NCI-H1417 (cell line): ENCODE measurements at regions not wholly inside any gene's neighbourhood (a gene's known extent, or its start where the extent isn't known, plus 50 kb on each side); places are given as distances from the start of the nearest gene placed in this dataset.
"Not testable (repeated sequence)": the region's sequence is repeated elsewhere in the genome, so short reads cannot be mapped to it uniquely, and the experiment has no call there.

Experiments
- DNase-seq, 3 experiments: peaks; one replicate each; lab custom pipeline; 2025; lab: John Stamatoyannopoulos, UW

DNA sequence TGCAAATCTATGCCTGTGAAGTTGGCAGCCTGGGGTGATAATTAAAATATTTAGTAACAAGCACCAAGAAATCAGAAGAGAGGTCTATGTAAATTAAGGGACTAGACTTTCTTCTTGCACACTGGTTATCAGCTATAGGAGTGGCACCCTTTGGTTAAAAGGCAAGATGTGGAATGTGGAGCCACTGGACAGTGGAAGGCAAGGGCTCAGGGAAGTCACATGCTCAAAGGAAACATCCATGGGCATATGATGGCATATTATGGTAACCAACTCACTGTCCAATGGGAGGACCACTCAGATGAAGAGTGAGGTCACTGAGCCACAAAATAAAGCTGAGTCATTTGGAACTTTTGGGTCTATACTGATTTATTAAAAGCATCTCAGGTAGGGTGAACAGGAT lies 165.6 kb upstream of the PRICKLE2 start:
- no peak for DNase-seq

DNA sequence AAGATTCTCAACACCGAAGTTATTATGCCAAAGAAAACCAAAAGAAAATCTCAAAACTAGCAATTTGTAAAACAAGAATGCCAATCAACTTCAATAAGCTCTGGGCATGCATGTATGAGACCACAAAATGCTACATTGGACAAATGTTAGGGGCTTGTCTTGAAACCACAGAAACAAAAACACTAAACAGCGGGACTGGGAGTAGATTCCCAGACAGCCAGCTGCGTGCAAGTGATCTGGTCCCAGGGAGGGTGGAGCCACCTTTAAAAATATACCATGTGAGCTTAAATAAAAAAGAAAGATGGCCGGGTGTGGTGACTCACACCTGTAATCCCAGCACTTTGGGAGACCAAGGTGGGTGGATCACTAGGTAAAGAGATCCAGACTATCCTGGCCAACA lies 163.6 kb upstream of the PRICKLE2 start:
- DNase-seq = no peak

DNA sequence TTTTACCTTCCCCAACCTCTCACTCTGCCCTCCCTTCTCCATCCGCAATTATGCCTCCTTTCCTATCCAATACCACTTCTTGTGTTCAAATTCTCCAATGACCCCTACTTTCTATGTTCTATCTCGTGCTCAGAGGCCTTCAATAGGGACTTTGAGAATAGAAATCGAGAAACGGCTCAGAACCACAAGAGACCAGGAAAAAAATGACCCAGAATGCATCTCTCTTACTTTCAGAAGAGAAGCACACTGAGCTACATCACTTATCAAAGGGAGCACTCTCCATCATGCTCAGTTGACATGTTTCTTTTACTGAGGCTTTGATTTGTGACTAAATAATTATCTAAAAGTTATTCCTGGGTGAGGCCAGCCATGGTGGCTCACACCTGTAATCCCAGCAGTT lies 162.4 kb upstream of the PRICKLE2 start:
- no peak for DNase-seq

DNA sequence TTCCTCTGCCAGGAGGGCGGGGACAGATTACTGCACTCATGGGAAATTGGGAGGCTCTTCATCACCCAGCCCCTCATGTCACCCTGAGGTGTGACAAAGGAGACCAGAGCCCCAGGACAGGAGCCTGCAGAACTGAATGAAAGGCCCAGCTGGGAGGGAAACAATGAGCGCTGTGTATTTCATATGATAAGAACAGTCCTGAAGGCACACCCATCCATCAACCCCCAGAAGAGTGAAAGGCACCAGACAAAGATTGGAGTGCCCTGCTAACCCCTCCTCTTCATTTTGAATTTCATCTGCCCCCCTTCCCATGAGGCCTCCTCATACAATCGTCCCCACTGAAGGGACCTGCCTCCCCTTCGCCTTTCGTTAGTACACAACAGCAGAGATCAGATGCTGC lies 160.0 kb upstream of the PRICKLE2 start:
- DNase-seq = no peak

DNA sequence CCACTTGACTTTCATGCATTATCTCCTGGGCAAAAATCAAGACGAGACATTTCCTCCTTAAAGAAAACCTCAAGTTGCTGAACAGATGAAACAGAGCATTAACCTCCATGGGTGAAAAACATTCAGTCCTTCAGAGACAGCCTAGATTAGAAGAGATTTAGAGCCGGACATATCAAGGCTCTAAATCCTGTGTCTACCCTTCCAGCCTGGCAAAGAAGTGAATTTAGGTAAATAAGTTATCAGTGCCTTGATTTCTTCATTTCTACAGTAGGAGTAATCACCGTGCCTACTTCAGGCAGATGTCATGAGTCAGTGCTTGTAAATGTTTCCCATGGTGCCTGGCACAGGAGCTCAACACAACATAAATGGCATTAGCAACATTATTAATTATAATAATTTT lies 159.3 kb upstream of the PRICKLE2 start:
- DNase-seq = no peak

GRCh38 chr3:64382153-64382552 lies 156.9 kb upstream of the PRICKLE2 start:
- DNase-seq = no peak

DNA sequence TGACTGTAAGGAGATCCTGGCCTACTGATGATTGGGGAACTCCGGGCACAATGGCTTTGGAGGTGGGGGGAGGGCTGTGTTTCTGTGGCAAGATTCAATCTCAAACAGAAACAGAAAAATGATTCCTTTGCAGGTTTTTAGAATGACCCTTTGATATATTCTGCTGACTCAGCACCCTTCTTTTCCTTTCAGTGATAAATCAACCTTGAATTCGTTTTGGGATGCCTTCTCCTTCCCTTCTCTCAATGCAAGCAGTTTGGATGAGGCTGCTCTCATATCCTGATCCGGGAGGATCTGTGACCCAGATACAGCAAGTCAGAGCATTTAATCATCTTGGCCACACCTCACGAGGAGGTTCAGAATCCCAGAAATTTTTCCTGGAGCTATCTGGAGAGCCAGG lies 156.1 kb upstream of the PRICKLE2 start:
- no peak for DNase-seq

DNA sequence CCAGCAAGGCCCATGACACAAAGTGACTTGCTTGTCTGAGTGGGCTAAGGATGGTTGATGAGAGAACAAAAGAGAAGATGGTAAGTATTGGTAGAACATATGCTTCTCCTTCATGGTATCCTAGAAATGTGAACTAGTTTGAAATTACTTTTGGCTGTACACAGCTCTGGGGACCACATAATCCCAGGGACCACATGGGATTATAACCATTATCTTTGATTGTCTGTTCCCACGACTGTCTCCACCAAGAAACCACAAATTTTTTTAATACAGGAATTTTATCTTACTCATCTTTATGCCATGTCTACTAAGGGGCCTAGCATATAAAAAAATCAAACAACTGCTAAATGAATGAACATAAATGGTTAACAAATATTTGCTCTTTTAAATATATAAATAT lies 155.3 kb upstream of the PRICKLE2 start:
- DNase-seq = no peak

DNA sequence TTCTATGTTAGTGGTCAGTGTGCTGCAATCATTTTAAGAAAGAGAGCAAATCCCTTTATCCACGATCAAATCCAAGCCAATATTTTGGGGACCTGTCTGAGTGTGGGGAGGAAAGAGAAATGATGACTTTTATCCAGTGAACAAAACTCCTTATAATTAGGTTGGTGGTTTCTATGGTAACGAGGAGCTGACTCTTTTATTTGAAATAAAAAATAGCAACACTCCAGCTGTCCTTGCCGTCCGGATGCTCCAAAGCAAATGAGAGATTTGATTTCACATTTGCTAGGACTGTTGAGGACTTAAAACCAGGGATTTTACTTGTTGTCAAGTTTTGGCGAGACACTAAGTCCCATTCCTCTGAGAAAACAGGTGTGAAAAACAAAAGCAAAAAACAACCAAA lies 154.0 kb upstream of the PRICKLE2 start:
- no peak for DNase-seq

DNA sequence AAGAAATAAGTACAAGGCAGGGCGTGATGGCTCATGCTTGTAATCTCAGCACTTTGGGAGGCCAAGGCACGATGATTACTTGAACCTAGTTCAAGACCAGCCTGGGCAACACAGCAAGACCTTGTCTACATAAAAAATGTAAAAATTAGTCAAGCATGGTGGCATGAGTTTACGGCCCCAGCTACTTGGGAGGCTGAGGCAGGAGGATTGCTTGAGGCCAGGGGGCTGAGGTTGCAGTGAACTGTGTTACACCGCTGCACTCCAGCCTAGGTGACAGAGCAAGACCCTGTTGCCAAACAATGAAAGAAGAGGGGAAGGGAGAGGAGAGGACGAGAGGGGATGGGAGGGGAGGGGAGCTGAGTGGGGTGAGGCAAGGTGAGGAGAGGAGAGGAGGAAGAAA lies 152.7 kb upstream of the PRICKLE2 start:
- DNase-seq = no peak

GRCh38 chr3:64375737-64376136 lies 150.5 kb upstream of the PRICKLE2 start:
- DNase-seq = no peak

DNA sequence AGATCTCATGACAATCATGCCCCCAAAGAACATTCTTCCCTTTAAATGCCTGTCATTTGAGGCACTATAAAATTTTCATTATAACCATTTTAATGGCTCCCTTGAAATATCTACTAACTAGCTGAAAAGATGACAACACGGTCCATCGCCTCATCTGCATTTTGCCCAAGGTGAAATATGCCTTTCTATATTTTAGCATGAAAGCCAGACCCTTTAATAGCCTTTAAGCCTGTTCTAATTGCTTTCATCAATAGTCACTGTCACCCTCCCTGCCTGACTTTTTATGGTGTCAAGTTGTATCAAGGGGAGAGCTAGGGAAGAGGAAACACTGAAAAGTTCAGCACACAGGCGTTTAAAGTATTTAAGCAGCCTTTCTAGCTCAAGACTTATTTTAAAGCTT lies 144.1 kb upstream of the PRICKLE2 start:
- DNase-seq = no peak

DNA sequence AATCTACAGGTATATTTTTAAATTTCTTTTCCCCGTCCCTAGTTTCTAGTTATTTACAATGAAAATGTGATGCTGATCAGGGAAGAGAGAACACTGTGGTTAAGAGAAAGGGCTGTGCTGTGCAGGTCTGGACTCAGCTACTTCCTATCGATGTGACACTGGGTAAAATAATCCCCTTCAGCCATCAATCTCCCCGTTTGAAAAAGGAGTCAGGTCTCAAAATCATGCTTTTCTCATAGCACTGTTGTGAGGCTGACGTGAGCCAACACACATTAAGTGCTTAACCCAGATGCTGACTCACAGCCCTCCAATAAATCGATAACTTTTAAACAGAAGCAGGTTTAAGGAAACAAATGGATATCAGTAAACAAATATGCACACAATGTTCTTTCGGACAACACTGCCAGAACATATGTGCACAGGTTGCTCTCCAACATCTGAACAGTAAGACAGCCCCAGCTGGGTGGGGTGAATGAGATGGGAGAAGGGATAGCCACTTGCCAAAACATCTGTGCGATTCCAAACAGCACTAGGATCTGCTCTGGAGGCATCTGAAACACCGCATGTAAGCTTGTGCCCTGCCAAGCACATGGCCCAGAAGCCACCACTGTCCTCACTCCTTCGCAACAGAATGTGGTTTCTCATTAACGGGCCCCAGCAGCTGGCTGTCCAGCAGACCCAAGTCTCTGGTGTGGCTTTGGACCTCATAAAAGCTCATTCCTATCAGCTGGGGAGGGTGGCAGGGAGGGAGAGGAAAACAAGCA lies 143.2 kb upstream of the PRICKLE2 start:
- peak in 2 of 3 experiments; percentile 1 to 11 for DNase-seq

DNA sequence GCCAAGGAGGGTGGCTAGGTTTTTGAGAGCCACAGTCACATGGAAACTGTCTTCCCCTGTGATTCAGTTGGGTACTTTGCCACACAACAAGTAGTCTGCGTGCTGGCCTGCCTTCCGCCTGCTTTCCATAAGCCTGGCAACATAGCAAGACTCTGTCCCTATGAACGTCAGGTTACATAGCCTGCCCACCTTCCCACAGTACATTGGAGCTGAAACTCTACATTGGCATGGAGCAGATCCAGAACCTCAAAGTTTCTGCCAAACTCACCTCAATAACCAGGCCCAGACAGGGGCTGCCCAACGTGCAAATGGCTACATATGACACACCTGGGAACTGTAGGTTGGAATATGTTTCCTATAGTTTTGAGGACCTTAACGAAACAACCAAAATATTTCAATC lies 140.6 kb upstream of the PRICKLE2 start:
- no peak for DNase-seq

DNA sequence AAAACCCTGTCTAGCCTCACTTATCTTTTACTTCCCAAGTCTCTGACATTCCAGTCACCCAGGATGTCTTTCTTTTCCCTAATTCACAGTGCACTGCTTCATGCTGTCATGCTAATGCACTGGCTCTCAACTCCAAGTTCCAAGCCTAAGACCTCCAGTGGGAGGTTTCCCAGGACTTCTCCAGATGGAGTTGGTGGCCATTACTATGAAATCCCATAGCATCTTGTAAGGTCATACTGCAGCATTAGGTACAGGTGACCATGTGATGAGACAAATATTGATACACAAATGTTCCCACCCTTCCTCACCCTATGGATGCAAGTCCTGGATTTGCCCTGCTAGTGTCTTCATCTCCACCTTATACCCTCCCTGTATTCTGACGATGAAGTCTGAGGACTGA lies 138.6 kb upstream of the PRICKLE2 start:
- no peak for DNase-seq

- no peak for DNase-seq
Observed at GRCh38 chr3:64361962-64362735, 136.9 kb upstream of the PRICKLE2 start.

DNA sequence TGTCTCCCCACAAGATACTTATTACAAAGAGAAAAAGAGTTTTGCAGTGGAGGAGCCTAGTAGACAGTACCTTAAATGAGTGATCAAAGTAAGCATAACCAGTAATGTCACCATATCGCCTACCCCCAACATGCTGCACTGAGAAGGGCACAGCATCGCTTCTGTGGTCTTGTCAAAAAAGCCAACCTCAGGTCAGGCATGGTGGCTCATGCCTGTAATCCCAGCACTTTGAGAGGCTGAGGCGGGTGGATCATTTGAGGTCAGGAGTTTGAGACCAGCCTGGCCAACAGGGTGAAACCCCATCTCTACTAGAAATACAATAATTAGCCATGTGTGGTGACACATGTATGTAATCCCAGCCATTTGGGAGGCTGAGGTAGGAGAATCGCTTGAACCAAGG lies 135.8 kb upstream of the PRICKLE2 start:
- DNase-seq = not testable (repeated sequence)

GRCh38 chr3:64360280-64360679 lies 135.0 kb upstream of the PRICKLE2 start:
- no peak for DNase-seq

- DNase-seq = no peak
Observed at GRCh38 chr3:64359735-64360134, 134.5 kb upstream of the PRICKLE2 start.

DNA sequence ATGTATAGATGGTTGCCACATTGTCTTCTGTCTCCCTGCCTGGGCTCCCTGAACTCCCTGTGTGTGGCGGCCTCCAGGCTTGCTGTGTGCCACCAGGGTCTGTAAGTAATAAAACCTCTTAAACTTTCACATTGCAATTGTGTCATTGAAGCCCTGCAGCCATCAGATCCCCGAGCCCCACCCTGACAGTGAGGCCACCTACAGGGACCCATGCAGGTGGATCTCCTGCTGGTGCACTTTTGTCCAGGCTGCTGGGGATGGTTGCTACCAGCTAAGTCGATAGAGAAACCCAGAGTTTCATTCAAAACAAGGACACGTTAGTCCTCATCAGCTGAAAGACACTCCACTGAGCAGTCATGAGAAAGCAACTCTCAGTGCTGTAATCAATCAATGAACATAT lies 133.6 kb upstream of the PRICKLE2 start:
- peak in 1 of 3 experiments; percentile 20 for DNase-seq

DNA sequence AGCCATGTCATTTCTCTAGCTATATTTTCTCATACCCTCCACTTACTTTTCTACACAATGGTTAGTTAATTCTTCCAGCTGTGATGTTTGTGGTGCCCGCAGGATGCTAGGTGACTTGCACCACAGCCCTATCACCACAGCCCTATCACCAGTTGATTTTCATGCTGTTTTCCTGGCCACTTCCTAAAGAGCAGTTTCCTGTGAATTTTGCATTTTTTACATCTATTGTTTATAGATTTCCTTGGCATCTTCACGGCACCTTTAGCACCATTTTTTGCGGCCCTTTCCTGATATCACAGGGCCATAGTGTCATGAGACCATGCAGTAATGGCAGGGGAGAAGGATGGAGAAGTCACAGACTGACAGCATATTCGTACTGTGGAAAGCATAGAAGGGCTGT lies 132.9 kb upstream of the PRICKLE2 start:
- no peak for DNase-seq

GRCh38 chr3:64357481-64357880 lies 132.2 kb upstream of the PRICKLE2 start:
- DNase-seq = no peak

DNA sequence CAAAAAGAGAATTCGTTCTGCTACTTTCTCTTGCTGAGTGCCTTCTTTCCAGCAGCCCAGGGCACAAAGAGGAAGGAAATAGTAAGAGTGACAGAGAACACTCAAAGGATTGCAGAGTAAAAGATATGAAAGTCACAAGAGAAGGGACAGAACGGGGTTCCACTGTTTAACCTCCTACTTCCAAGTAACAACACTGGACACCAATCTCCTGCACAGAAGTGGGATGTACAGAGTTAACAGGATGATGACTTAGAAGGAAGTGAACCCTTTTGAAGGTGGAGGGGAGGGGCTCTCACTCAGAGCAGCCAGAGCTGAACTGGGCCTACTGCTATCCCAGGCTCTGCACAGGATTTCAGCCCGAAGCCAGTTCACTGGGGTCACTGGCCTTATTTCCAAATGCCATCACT lies 130.1 kb upstream of the PRICKLE2 start:
- no peak for DNase-seq

DNA sequence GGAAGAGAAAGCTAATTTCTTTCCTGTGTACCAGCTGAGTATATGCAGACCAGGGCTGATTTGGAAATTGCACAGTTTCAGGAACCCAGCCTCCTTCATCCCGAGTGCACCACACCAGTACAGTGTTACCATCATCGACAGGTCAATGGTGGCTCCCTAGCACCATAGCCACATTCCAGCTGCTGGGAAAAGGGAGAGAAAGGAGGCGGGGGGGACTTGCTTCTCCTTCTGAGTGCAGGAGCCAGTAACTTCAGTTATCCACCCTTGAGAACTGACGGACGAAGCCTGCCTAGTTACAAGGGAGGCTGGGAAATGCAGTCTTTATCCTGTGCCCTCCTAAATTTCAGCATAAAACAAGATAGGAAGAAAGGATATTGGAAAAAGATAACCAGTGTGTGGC lies 129.7 kb upstream of the PRICKLE2 start:
- DNase-seq = no peak
